WTC11 (cell line): ENCODE measurements at regions not wholly inside any gene's neighbourhood (a gene's known extent, or its start where the extent isn't known, plus 50 kb on each side); places are given as distances from the start of the nearest gene placed in this dataset.

Experiments
- ATAC-seq: fragments of 200-7000 bp; cut with Tn5 transposase; 2 replicates; pipeline ENCODE4 v1.10.0; 2021; ENCODE audit warnings: mild to moderate bottlenecking, moderate library complexity
- CTCF ChIA-PET: fragments of 300-600 bp; sonication (Branson Sonifier 250); formaldehyde crosslinking; loops from one replicate; lab custom pipeline; 2021; ENCODE audit warnings: antibody characterized with exemption; lab: Charles Lee
- POLR2A ChIA-PET: fragments of 350-600 bp; sonication (Branson Sonifier 250); formaldehyde crosslinking; loops from one replicate; lab custom pipeline; 2021; ENCODE audit warnings: antibody characterized with exemption; lab: Charles Lee
- DNase-seq: peaks from one replicate; pipeline ENCODE4 v3.0.0; 2021; ENCODE audit warnings: low spot score
- H3K27ac Mint-ChIP-seq: 2 replicates; pipeline ENCODE4 v1.8.0; 2021; ENCODE audit warnings: mixed read lengths
- H3K27me3 Mint-ChIP-seq: 2 replicates; pipeline ENCODE4 v1.8.0; 2021; ENCODE audit warnings: low read depth, mild to moderate bottlenecking, moderate library complexity, mixed read lengths
- H3K36me3 Mint-ChIP-seq: 2 replicates; pipeline ENCODE4 v1.8.0; 2021; ENCODE audit warnings: mixed read lengths
- H3K4me1 Mint-ChIP-seq: 2 replicates; pipeline ENCODE4 v1.8.0; 2022; ENCODE audit warnings: mixed read lengths
- H3K4me3 Mint-ChIP-seq: 2 replicates; pipeline ENCODE4 v1.8.0; 2021; ENCODE audit warnings: mild to moderate bottlenecking, moderate library complexity, mixed read lengths
- H3K9me3 Mint-ChIP-seq: 2 replicates; pipeline ENCODE4 v1.8.0; 2021; ENCODE audit warnings: mixed read lengths
- ATF1 ChIP-seq: sonication (generic); formaldehyde crosslinking; IDR thresholded peaks from 2 replicates; pipeline ENCODE4 v1.8.1; 2023; ENCODE audit warnings: mild to moderate bottlenecking, moderate library complexity, missing genetic modification reagents
- CREB1 ChIP-seq: sonication (generic); formaldehyde crosslinking; IDR thresholded peaks from 2 replicates; pipeline ENCODE4 v1.8.0; 2023; ENCODE audit warnings: mild to moderate bottlenecking, missing genetic modification reagents
- E2F4 ChIP-seq: sonication (generic); formaldehyde crosslinking; IDR thresholded peaks from 2 replicates; pipeline ENCODE4 v1.8.1; 2022; ENCODE audit warnings: low read depth, mild to moderate bottlenecking, moderate library complexity, missing genetic modification reagents, borderline replicate concordance
- ESRRA ChIP-seq: sonication (generic); formaldehyde crosslinking; IDR thresholded peaks from 2 replicates; pipeline ENCODE4 v1.8.1; 2022; ENCODE audit warnings: mild to moderate bottlenecking, missing genetic modification reagents, borderline replicate concordance
- FOXJ3 ChIP-seq: sonication (generic); formaldehyde crosslinking; IDR thresholded peaks from 2 replicates; pipeline ENCODE4 v1.9.0; 2021; ENCODE audit warnings: missing genetic modification reagents, mild to moderate bottlenecking, borderline replicate concordance
- FOXK1 ChIP-seq: sonication (generic); formaldehyde crosslinking; IDR thresholded peaks from 2 replicates; pipeline ENCODE4 v1.8.0; 2022; ENCODE audit warnings: mild to moderate bottlenecking, moderate library complexity, missing genetic modification reagents
- GABPB1 ChIP-seq: sonication (generic); formaldehyde crosslinking; IDR thresholded peaks from 2 replicates; pipeline ENCODE4 v1.8.1; 2023; ENCODE audit warnings: mild to moderate bottlenecking, missing genetic modification reagents
- GTF2I ChIP-seq: fragments of 250-450 bp; sonication (Bioruptor Pico); conservative IDR thresholded peaks from 2 replicates; pipeline ENCODE4 v1.4.0; 2021; ENCODE audit warnings: mild to moderate bottlenecking
- HMGA2 ChIP-seq: fragments of 250-450 bp; sonication (Bioruptor Pico); IDR thresholded peaks from 2 replicates; pipeline ENCODE4 v1.4.0; 2021; ENCODE audit warnings: mild to moderate bottlenecking, moderate library complexity
- IRF1 ChIP-seq: sonication (generic); formaldehyde crosslinking; IDR thresholded peaks from 2 replicates; pipeline ENCODE4 v1.8.0; 2023; ENCODE audit warnings: missing genetic modification reagents
- IRF2 ChIP-seq: sonication (generic); formaldehyde crosslinking; IDR thresholded peaks from 2 replicates; pipeline ENCODE4 v1.8.0; 2022; ENCODE audit warnings: low read depth, missing genetic modification reagents, borderline replicate concordance
- MXD4 ChIP-seq: fragments of 250-450 bp; sonication (Bioruptor Pico); IDR thresholded peaks from 2 replicates; pipeline ENCODE4 v1.8.0; 2021; ENCODE audit warnings: mild to moderate bottlenecking, moderate library complexity, borderline replicate concordance
- SP1 ChIP-seq: sonication (generic); formaldehyde crosslinking; conservative IDR thresholded peaks from 2 replicates; pipeline ENCODE4 v1.8.1; 2022; ENCODE audit warnings: missing genetic modification reagents
- TP53 ChIP-seq: sonication (generic); formaldehyde crosslinking; IDR thresholded peaks from 2 replicates; pipeline ENCODE4 v1.8.1; 2023; ENCODE audit warnings: mild to moderate bottlenecking, missing genetic modification reagents
- ZBTB21 ChIP-seq: sonication (generic); formaldehyde crosslinking; IDR thresholded peaks from 2 replicates; pipeline ENCODE4 v1.8.1; 2023; ENCODE audit warnings: mild to moderate bottlenecking, missing genetic modification reagents, borderline replicate concordance
- ZNF138 ChIP-seq: sonication (generic); formaldehyde crosslinking; conservative IDR thresholded peaks from 2 replicates; pipeline ENCODE4 v1.8.1; 2022; ENCODE audit warnings: mild to moderate bottlenecking, moderate library complexity, missing genetic modification reagents
- ZNF671 ChIP-seq: fragments of 250-450 bp; sonication (Bioruptor Pico); IDR thresholded peaks from 2 replicates; pipeline ENCODE4 v1.8.0; 2021; ENCODE audit warnings: mild to moderate bottlenecking
- TF ChIP-seq, protein P1 (sequence below): sonication (generic); formaldehyde crosslinking; IDR thresholded peaks from 2 replicates; pipeline ENCODE4 v1.8.1; 2023; ENCODE audit warnings: mild to moderate bottlenecking, missing genetic modification reagents
- TF ChIP-seq, protein P2 (sequence below): sonication (generic); formaldehyde crosslinking; conservative IDR thresholded peaks from 2 replicates; pipeline ENCODE4 v1.8.1; 2023; ENCODE audit warnings: mild to moderate bottlenecking, low read depth, missing genetic modification reagents, moderate library complexity
- TF ChIP-seq, protein P3 (sequence below): sonication (generic); formaldehyde crosslinking; conservative IDR thresholded peaks from 2 replicates; pipeline ENCODE4 v1.8.1; 2022; ENCODE audit warnings: mild to moderate bottlenecking, missing genetic modification reagents

DNA sequence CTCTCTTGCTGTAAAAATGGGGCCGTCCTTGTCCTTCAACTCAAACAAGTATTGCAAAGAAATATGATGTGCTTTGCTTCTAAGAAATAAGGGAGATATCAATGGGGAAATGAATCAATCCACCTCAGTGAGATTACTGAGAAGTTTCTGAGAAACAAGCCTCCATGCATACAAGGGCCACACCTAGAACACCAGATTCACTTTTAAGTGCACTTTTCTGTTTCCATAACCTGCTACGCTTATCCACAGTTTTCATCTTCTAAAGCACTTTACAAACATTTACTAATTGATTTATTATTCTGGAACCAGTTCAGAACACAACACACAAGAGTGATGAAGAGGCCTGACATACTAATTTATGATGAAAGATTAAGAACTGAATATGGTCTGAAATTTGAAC is 54.0 kb upstream of the BOD1L1 start:
- Mint-ChIP-seq H3K36me3 (no peaks in the 10 kb centered on the region), H3K9me3 (peaks cover 7% of the 10 kb centered on the region), H3K4me3 (no peak overlapping the region), H3K27me3 (no peaks in the 10 kb centered on the region; the same call in 1 of the 2 replicates), H3K4me1 (no peaks in the 10 kb centered on the region), H3K27ac (no peak overlapping the region)
- ChIA-PET POLR2A (no interaction called here), CTCF (no interaction called here)
- TF ChIP-seq FOXK1 (CRISPR knock-in tag) (no peak), HMGA2 (CRISPR knock-in tag) (no peak), ZNF138 (CRISPR knock-in tag) (no peak), TP53 (CRISPR knock-in tag) (no peak), FOXJ3 (CRISPR knock-in tag) (no peak), IRF1 (CRISPR knock-in tag) (no peak), ZNF671 (CRISPR knock-in tag) (no peak), ZBTB21 (CRISPR knock-in tag) (no peak), ATF1 (CRISPR knock-in tag) (no peak), GTF2I (CRISPR knock-in tag) (no peak)
- DNase-seq (no peak), ATAC-seq (no peak)

DNA sequence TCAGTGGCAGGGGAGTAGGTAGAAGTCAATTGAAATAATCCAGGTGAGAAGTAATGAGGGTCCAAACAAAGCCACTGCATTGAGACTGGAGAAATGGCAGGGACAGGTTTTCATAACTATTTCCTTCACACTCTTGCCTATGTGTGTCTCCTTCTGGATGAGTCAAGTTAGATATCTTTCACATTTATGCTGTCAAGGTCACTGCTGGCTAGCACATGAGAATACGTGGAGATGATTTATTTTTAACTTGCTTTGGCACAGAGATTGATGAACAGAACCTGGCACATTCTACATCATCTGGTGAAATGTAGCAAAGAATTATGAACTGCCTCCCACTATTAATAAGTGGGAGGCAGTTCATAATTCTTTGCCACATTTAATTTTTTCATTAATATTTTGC is 66.7 kb upstream of the BOD1L1 start:
- Mint-ChIP-seq H3K4me3 (no peak overlapping the region), H3K27ac (no peak overlapping the region)
- no peak for TF ChIP-seq E2F4
- TF ChIP-seq, all 79 proteins: peak for 0
- peaks cover 13% of the 10 kb centered on the region for H3K36me3 Mint-ChIP-seq
- POLR2A ChIA-PET = no interaction called here
- H3K4me1 Mint-ChIP-seq = no peaks in the 10 kb centered on the region
- ATAC-seq = no peak
- no peaks in the 10 kb centered on the region for H3K27me3 Mint-ChIP-seq
- H3K9me3 Mint-ChIP-seq = peaks cover 28% of the 10 kb centered on the region
- no peak for DNase-seq
- CTCF ChIA-PET = no interaction called here

DNA sequence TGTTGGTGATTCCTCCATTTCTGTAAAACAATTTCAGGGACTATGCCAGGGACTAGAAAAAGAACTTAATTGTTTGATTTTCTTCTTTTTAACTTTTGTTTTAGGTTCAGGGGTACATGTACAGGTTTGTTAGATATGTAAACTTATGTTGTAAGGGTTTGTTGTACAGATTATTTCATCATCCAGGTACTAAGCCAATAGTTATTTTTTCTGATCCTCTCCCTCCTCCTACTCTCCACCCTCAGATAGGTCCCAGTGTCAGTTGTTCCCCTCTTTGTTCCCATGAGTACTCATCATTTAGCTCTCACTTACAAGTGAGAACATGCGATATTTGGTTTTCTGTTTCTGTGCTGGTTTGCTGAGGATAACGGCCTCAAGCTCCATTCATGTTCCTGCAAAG is 70.8 kb upstream of the BOD1L1 start:
- TF ChIP-seq GABPB1 (CRISPR knock-in tag) (no peak), CREB1 (no peak), IRF2 (CRISPR knock-in tag) (no peak), SP1 (CRISPR knock-in tag) (no peak), MXD4 (CRISPR knock-in tag) (no peak), ESRRA (CRISPR knock-in tag) (no peak)
- TF ChIP-seq, protein P1, sequence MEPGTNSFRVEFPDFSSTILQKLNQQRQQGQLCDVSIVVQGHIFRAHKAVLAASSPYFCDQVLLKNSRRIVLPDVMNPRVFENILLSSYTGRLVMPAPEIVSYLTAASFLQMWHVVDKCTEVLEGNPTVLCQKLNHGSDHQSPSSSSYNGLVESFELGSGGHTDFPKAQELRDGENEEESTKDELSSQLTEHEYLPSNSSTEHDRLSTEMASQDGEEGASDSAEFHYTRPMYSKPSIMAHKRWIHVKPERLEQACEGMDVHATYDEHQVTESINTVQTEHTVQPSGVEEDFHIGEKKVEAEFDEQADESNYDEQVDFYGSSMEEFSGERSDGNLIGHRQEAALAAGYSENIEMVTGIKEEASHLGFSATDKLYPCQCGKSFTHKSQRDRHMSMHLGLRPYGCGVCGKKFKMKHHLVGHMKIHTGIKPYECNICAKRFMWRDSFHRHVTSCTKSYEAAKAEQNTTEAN = no peak
- TF ChIP-seq, protein P2, sequence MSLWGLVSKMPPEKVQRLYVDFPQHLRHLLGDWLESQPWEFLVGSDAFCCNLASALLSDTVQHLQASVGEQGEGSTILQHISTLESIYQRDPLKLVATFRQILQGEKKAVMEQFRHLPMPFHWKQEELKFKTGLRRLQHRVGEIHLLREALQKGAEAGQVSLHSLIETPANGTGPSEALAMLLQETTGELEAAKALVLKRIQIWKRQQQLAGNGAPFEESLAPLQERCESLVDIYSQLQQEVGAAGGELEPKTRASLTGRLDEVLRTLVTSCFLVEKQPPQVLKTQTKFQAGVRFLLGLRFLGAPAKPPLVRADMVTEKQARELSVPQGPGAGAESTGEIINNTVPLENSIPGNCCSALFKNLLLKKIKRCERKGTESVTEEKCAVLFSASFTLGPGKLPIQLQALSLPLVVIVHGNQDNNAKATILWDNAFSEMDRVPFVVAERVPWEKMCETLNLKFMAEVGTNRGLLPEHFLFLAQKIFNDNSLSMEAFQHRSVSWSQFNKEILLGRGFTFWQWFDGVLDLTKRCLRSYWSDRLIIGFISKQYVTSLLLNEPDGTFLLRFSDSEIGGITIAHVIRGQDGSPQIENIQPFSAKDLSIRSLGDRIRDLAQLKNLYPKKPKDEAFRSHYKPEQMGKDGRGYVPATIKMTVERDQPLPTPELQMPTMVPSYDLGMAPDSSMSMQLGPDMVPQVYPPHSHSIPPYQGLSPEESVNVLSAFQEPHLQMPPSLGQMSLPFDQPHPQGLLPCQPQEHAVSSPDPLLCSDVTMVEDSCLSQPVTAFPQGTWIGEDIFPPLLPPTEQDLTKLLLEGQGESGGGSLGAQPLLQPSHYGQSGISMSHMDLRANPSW (CRISPR knock-in tag) = no peak
- TF ChIP-seq, protein P3, sequence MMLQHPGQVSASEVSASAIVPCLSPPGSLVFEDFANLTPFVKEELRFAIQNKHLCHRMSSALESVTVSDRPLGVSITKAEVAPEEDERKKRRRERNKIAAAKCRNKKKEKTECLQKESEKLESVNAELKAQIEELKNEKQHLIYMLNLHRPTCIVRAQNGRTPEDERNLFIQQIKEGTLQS (CRISPR knock-in tag) = no peak
- Mint-ChIP-seq H3K9me3 (no peaks in the 10 kb centered on the region), H3K4me3 (no peak overlapping the region), H3K27ac (no peak overlapping the region), H3K36me3 (no peaks in the 10 kb centered on the region), H3K4me1 (no peaks in the 10 kb centered on the region), H3K27me3 (no peaks in the 10 kb centered on the region)
- POLR2A ChIA-PET = no interaction called here
- CTCF ChIA-PET = interaction anchor here (0.6 kb wide), 1 partner anchor 47 kb away, joined by 3 read pairs; no protein-coding TSS in a partner anchor
- DNase-seq = no peak
- ATAC-seq = no peak
